Posterior cingulate gyrus (tissue), 11 donors: ENCODE measurements at regions not wholly inside any gene's neighbourhood (a gene's known extent, or its start where the extent isn't known, plus 50 kb on each side); places are given as distances from the start of the nearest gene placed in this dataset.
"Not testable (repeated sequence)": the region's sequence is repeated elsewhere in the genome, so short reads cannot be mapped to it uniquely, and the experiment has no call there.

Source experiments
- DNase-seq, 10 donors: peaks; one replicate each; pipeline versions ENCODE4 v3.0.0 to v3.0.0-alpha.2; 2020 to 2021; ENCODE audit warnings: mixed read lengths in 3 of 10
- intact Hi-C: fragments of 100-400 bp; cut with DNase I; formaldehyde crosslinking; loops from one replicate; pipeline ENCODE4 v1.15.1; 2023

GRCh38 chrX:74181976-74182375 is 122.0 kb upstream of the ZCCHC13 start:
- DNase-seq, intact Hi-C loops: not testable (repeated sequence)

DNA sequence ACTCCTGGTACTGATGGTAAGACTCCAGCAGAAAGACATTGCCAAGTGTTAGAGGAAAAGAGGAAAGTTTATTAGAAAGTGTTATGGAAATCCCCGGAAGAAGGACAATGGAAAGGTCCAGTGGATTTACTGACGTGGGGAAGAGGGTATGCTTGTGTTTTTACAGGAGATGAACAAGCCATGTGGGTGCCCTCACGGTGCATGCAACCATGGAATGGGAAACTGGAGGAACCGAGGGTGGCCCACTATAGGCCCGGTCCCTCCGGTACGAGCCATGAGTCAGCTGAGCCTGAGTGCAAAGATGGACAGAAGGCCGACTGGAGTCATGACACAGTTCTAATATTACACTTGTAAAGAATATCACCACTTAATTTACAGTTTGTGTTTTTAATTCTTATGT is 123.3 kb upstream of the ZCCHC13 start:
- DNase-seq, result no peak
- intact Hi-C loops, result no loop called here

DNA sequence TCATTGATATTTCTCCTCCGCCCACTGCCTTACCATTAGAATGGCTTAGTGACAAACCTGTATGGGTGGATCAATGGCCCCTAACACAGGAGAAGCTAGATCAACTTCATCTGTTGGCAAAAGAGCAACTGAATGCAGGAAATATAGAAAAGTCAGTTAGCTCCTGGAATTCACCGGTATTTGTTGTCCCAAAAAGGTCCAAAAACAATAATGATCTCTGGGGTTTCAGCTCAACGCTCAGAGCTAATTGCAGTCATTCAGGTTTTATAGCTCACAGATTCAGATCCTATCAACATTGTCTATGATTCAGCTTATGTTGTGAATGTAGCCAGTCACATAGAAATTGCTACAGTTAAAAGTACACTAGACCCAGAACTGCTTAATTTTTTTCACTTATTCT is 124.0 kb upstream of the ZCCHC13 start:
- intact Hi-C loops, result no loop called here
- no peak for DNase-seq

DNA sequence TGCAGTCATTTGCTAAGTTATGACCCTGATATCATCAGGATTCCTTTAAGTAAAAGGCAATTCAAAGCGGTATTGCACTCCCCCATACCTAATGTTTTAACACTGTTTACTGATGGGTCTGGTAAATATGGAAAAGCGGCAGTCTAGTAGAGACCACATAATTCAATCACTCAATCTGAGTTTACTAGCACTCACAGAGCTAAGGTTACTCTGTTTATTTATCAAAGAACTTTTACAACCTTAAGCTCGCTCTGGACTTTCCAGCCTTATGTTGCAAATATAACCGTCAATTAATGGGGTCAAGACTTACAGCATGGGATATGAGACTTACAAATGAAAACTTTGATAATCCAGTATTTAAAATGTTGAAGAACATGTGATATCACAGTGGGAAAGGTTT is 124.5 kb upstream of the ZCCHC13 start:
- intact Hi-C loops, result no loop called here
- DNase-seq, result no peak

- intact Hi-C loops, result no loop called here
- no peak for DNase-seq
These were observed 124.9 kb upstream of the ZCCHC13 start for GRCh38 chrX:74179071-74179470.

DNA sequence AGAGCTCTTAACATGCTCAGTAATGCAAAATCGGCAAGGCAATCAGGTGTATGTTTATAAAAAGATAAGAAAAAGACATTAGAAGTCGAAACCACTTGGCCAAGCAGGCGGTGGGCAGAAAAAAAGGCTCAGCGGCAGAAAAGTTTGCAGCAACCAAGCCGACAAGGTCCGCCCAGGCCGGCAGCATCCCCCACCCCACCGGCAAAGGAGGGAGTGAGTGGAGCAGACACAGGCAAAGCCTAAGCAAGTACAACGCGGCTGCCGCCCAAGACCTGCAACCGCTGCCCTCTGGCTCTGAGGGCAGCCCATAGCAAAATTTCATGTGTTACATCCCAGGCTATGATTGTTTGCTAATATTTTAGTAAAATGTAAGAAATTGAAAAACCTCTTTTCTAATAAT is 125.4 kb upstream of the ZCCHC13 start:
- DNase-seq, result peak in 1 of 10 donors; percentile 58
- intact Hi-C loops, result no loop called here

DNA sequence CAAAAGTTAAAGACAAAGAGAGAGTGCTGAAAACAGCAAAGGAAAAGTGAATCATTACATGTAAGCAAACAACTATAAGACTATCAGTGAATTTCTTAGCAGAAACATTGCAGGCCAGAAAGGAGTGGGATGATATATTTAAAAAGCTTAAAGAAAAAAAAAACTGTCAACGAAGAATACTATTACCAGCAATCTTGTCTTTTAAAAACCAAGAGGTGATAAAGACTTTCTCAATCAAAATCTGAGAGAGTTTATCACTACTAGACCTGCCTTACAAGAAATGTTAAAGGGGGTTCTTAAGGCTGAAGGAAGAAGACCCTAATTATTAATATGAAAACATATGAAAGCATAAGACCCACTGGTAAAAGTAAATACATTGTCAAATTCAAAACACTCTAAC is 132.5 kb upstream of the ZCCHC13 start:
- intact Hi-C loops, result no loop called here
- no peak for DNase-seq

- intact Hi-C loops, result no loop called here
- DNase-seq, result no peak
These were observed 141.8 kb upstream of the ZCCHC13 start for GRCh38 chrX:74162199-74162598.

DNA sequence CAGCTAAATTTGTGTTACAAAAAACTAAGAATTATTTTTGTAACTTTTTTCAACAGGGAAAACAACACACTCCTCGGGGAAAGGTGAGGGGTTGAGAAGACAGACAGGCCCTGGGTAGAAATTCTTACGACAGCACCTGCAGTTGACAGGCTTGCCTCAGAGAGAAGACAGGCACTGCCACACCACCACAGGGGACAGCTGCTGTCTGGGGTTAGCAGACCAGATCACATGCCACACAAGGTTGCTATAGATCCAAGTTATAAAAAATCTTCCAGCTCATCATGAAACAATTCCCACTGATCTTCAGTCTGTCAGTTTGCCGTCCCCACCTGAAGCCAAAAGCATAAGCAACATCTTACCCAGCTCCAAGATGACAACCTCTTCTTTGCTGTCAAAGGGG is 143.2 kb upstream of the ZCCHC13 start:
- DNase-seq, result no peak
- intact Hi-C loops, result no loop called here

DNA sequence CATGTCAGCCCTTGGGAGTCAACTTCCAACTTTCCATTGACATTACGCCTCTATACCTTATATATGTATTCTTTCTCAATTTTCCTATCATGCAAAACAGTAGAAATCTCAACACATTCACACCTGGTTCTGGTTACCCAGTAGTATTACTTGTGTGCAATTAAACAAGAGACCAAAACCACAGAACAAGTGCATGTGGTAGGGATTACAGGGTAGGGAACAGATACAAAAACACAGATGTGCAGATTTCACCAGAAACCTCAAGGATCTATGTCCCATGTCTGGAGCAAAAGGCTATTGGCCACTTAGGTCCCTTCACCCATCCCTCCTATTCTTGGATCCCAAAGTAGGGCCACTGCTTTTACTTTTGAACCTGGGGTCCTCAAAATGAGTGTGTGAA is 143.6 kb upstream of the ZCCHC13 start:
- DNase-seq, result no peak
- intact Hi-C loops, result no loop called here

DNA sequence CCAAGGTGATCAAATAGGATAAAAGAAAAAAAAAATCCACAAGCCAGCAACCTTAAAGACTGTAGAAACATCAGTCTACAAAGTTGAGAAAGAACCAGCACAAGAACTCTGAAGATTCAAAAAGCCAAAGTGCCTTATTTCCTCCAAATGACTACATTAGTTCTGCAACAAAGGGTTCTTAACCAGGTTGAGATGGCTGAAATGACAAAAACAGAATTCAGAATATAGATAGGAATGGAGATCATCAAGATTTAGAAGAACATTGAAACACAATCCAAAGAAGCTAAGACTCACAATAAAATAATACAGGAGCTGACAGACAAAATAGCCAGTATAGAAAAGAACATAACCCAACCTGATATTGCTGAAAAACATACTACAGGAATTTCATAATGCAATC is 156.5 kb upstream of the ZCCHC13 start:
- no peak for DNase-seq
- intact Hi-C loops, result no loop called here

DNA sequence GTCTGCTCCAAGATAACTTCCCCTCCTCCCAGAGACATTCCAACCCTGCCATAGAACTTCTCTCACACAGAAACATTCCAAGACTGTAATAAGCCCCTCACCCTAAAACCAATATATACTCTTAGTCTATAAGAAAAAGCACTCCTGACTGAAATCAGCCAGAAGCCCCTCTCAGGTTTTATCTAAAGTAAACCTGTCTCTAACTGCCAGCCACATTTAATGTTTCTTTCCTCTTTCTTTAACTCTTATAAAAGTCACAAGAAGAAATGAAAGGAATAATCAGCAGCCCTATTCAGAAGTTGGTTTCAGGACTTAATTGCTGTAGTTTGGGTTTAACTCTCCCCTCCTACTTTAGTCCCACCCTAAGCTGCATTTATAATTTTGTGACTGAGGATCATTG is 165.0 kb upstream of the ZCCHC13 start:
- intact Hi-C loops, result no loop called here
- no peak for DNase-seq

DNA sequence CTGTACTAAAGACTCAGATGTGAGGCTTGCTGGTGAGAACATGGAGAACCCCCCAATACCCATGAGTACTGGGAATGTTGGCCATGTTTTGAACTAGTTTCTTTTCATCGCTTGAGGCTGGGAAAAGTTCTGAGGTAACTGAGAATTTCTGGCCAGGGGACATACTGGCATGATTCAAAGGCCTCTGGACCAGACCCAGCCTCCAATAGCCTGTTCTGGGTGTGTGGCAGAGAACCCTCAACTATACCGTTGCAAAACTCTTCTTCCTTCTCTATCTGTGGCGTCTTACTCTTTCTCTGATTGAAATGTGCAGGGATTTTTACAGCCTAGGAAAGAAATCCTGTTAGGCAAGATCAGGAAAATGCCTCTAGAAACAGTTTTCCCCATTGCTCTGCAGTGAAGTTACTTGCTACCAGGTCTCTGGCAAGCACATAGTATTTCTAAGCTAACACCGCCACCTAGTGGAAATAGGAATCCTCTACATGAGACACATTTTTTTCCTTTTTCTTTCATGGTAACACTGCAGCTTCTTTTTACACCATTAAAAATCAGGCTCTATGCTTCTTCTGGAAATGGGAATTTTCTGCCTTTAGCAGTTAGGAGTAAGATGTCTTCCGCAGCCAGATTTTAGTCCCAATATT is 170.7 kb upstream of the ZCCHC13 start:
- intact Hi-C loops, result loop anchor here (1.0 to 5.0 kb wide), 2 partner anchors 116 to 278 kb away; no protein-coding TSS in a partner anchor
- DNase-seq, result no peak

DNA sequence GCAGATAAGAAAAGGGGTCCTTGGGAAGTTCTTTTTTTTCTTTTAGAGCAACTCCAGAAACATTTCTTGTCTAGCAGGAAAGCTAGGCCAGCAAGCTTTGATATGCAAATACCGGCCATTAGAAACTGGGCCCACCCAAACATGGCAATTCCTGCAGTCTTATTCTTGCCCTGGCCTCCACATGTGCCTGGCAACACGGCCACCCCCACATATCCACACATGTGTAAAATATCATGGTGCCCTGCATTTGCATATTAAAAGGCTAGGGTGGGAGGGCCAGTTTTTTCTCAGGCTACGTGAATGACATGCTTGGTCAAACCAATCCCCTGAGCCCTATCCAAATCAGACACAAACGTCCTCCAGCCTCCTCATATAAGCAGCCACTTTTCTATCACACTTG is 171.7 kb upstream of the ZCCHC13 start:
- peak in 1 of 10 donors; percentile 52 for DNase-seq
- intact Hi-C loops, result loop anchor here (5.0 kb wide), 1 partner anchor 115 kb away; no protein-coding TSS in a partner anchor

DNA sequence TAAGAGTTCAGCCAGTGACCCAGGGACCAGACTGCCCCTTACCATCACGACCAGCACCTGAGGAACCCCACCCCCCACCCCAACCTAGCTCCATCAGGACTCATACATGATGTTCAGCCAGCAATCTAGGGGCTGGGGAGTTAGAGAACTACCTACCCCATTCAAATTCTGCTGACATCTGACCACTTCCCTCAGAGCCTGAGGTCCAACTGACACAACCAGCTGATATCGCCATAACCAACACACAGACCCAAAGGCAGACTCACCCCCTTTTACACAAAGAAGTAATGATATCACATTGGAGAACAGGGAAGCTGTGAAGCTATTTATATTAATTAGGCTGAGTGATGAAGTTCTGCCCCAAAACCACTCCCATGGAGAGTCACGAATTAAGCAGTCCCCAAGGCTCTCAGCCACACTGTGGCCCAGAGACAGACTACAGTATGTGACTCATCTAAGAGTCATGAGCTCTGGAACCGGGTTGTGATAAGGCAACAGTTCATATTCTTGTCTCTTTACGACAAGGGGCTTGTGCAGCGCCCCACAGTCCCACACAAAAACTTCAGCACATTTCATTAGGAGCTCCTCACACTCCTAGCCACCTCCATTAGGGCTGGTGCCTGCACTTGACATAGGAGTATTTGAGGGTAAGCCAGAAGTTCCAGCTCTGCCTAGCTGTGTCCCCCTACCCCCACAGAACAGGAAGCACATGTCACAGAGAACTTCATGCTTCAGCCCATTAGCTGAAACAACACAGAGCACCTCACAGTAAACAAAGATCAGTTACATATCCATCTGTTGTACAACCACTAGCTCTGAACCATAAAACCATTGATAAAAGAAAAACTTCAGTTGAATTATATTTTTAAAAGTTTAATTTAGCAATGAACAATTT is 184.7 kb upstream of the ZCCHC13 start:
- intact Hi-C loops, result no loop called here
- DNase-seq, result no peak

- peak in 1 of 10 donors; percentile 43 for DNase-seq
- intact Hi-C loops, result no loop called here
These were observed 185.7 kb upstream of the ZCCHC13 start for GRCh38 chrX:74117962-74118902.

- no peak for DNase-seq
- intact Hi-C loops, result no loop called here
These were observed 192.7 kb upstream of the ZCCHC13 start for GRCh38 chrX:74111245-74111644.

GRCh38 chrX:74107666-74108065 is 196.3 kb upstream of the ZCCHC13 start:
- no peak for DNase-seq
- intact Hi-C loops, result no loop called here

- DNase-seq, result no peak
- intact Hi-C loops, result no loop called here
These were observed 199.5 kb upstream of the ZCCHC13 start for GRCh38 chrX:74104356-74105015.

DNA sequence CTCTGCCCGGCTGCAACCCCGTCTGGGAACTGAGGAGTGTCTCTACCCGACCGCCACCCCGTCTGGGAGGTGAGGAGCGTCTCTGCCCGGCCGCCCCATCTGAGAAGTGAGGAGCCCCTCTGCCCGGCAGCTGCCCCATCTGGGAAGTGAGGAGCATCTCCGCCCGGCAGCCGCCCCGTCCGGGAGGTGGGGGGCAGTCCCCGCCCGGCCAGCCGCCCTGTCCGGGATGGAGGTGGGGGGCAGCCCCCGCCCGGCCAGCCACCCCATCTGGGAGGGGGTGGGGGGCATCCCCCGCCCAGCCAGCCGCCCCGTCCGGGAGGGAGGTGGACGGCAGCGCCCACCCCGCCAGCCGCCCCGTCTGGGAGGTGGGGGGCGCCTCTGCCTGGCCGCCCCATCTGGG is 205.6 kb upstream of the ZCCHC13 start:
- intact Hi-C loops, result not testable (repeated sequence)
- peak in 1 of 10 donors; percentile 54 for DNase-seq
